Heart right ventricle (tissue), 16 donors: ENCODE measurements at regions not wholly inside any gene's neighbourhood (a gene's known extent, or its start where the extent isn't known, plus 50 kb on each side); places are given as distances from the start of the nearest gene placed in this dataset.

Experiments used
- ATAC-seq, 8 donors: fragments of 200-7000 bp; cut with Tn5 transposase; one replicate each; pipeline ENCODE4 v1.9.1; 2020; ENCODE audit warnings: mild to moderate bottlenecking in 8 of 8, moderate library complexity in 8 of 8, moderate number of reproducible peaks in 1 of 8
- DNase-seq, 2 donors: peaks; one replicate each; pipeline ENCODE4 v3.0.0-alpha.2; 2020
- H3K27ac ChIP-seq, 10 donors: fragments of 200-600 bp; sonication (generic) in 2 of 10; one replicate each; pipeline versions ENCODE4 v1.5.0 to v1.8.0; 2020 to 2022; ENCODE audit warnings: mild to moderate bottlenecking in 3 of 10
- H3K27me3 ChIP-seq, 7 donors: fragments of 200-600 bp; one replicate each; pipeline ENCODE4 v1.8.0; 2021 to 2022; ENCODE audit warnings: mild to moderate bottlenecking in 2 of 7
- H3K36me3 ChIP-seq, 9 donors: fragments of 200-600 bp; sonication (generic) in 1 of 9; one replicate each; pipeline versions ENCODE4 v1.5.0 to v1.8.0; 2020 to 2022; ENCODE audit warnings: mild to moderate bottlenecking in 2 of 9
- H3K4me1 ChIP-seq, 9 donors: fragments of 200-600 bp; sonication (generic) in 1 of 9; one replicate each; pipeline versions ENCODE4 v1.5.0 to v1.8.0; 2020 to 2022; ENCODE audit warnings: mild to moderate bottlenecking in 4 of 9
- H3K4me3 ChIP-seq, 10 donors: fragments of 200-600 bp; sonication (generic) in 2 of 10; one replicate each; pipeline versions ENCODE4 v1.5.0 to v1.8.0; 2020 to 2022; ENCODE audit warnings: mild to moderate bottlenecking in 7 of 10, moderate library complexity in 2 of 10
- H3K9me3 ChIP-seq, 11 donors: fragments of 200-600 bp in 10 of 11; sonication (generic) in 2 of 11; one replicate each; pipeline versions ENCODE4 v1.5.0 to v1.8.0; 2013 to 2022; ENCODE audit warnings: mild to moderate bottlenecking in 2 of 11, control low read depth in 1 of 11, moderate library complexity in 1 of 11
- CTCF ChIP-seq, 9 donors: fragments of 200-600 bp; sonication (generic) in 2 of 9; IDR thresholded peaks; one replicate each; pipeline versions ENCODE4 v1.5.0 to v1.8.0; 2021 to 2022; ENCODE audit warnings: antibody characterized with exemption in 9 of 9, mild to moderate bottlenecking in 5 of 9, moderate library complexity in 1 of 9
- WGBS, 2 donors: extraction: QIAGEN DNeasy Blood & Tissue Kit; methylation state at CpG; one replicate each; pipeline ENCODE4 v1.1.7; 2013; ENCODE audit warnings: inconsistent platforms in 1 of 2; 5-methylcytosine and 5-hydroxymethylcytosine counted together
- intact Hi-C, 10 donors: fragments of 100-400 bp; cut with DNase I; formaldehyde crosslinking; loops; one replicate each; pipeline versions ENCODE4 v1.11.1 to v1.14.2; 2022
- donor health status: Arrhythmogenic right ventricular cardiomyopathy.
- donor health status: ischemic (EF 13 %, LVEDD 7.1; RV severe dilation, severe dysfunction).
- donor health status: healthy with polysubstance abuse.
- donor health status: DM: no; HTN: yes; CAD: no.
- donor health status: DM: no; HTN: no; CAD: no.
- donor health status: ischemic (EF 25% LVEDD 6.9; RV normal size, moderate dysfunction).
- donor health status: ischemic (EF 25% LVEDD 5.7; RV mildly dilated, moderate dysfunction).
- donor health status: healthy.
- donor health status: DM: yes; HTN: yes; CAD: no.
- donor health status: Ischemic cardiomyopathy.
- donor health status: ischemic (EF 35%, LVEDD 5.7; RV mildly dilated, moderate dysfunction).
- donor health status: nonischemic (EF 11% LVEDD 7.7; RV severe dilation, severe dysfunction).
- donor health status: DM: yes; HTN: yes; CAD: no.
- donor health status: PGD.
- donor health status: ischemic (EF 29% LVEDD 5.4; RV normal size, mild dysfunction).
- donor health status: nonischemic (EF 23%, LVEDD 6.1; RV moderate dilation, normal function).

GRCh38 chr2:42113452-42113851 is 55.7 kb upstream of the EML4 start:
- H3K4me3 ChIP-seq, result no peak overlapping the region
- no peaks in the 10 kb centered on the region for H3K27me3 ChIP-seq
- TF ChIP-seq CTCF (IDR thresholded peaks at IDR 0.05), result no peak
- H3K27ac ChIP-seq, result no peak overlapping the region
- H3K36me3 ChIP-seq, result no peaks in the 10 kb centered on the region
- DNase-seq (no peak), ATAC-seq (no peak)
- 77 to 82% methylated on average over 6 of the region's 6 CpGs for WGBS, 2 donors
- intact Hi-C loops, result no loop called here
- no peaks in the 10 kb centered on the region for H3K9me3 ChIP-seq
- peaks cover 0 to 54% (median 17%) of the 10 kb centered on the region in 9 donors for H3K4me1 ChIP-seq

- no peak overlapping the region for H3K27ac ChIP-seq
- no peaks in the 10 kb centered on the region for H3K27me3 ChIP-seq
- peaks cover 0 to 55% (median 20%) of the 10 kb centered on the region in 9 donors for H3K4me1 ChIP-seq
- TF ChIP-seq CTCF (IDR thresholded peaks at IDR 0.05), result no peak
- DNase-seq (no peak), ATAC-seq (no peak)
- no peaks in the 10 kb centered on the region for H3K36me3 ChIP-seq
- 89 to 91% methylated on average over 5 of the region's 5 CpGs for WGBS, 2 donors
- intact Hi-C loops, result no loop called here
- H3K4me3 ChIP-seq, result no peak overlapping the region
- no peaks in the 10 kb centered on the region for H3K9me3 ChIP-seq
Observed at GRCh38 chr2:42114091-42114490, 55.1 kb upstream of the EML4 start.

- ATAC-seq, result no peak
- Histone ChIP-seq H3K9me3 (no peaks in the 10 kb centered on the region), H3K36me3 (no peaks in the 10 kb centered on the region), H3K4me1 (peaks cover 0 to 50% (median 20%) of the 10 kb centered on the region in 9 donors), H3K27ac (no peak overlapping the region), H3K27me3 (no peaks in the 10 kb centered on the region), H3K4me3 (no peak overlapping the region)
- 95% methylated on average over 4 of the region's 4 CpGs for WGBS, 2 donors
- TF ChIP-seq CTCF (IDR thresholded peaks at IDR 0.05), result no peak
- intact Hi-C loops, result no loop called here
- DNase-seq, result no peak
Observed at GRCh38 chr2:42115588-42115987, 53.6 kb upstream of the EML4 start.

GRCh38 chr2:42116195-42117181 is 52.7 kb upstream of the EML4 start:
- Histone ChIP-seq H3K36me3 (no peaks in the 10 kb centered on the region), H3K27ac (peak overlapping the region in 1 of 10 donors; percentile 75), H3K27me3 (no peaks in the 10 kb centered on the region), H3K4me3 (no peak overlapping the region), H3K4me1 (peaks cover 0 to 48% (median 20%) of the 10 kb centered on the region in 9 donors), H3K9me3 (peaks cover 0 to 4% (median 0%) of the 10 kb centered on the region in 11 donors)
- intact Hi-C loops, result no loop called here
- ATAC-seq (no peak), DNase-seq (no peak)
- WGBS, 2 donors, result 82 to 84% methylated on average over 5 of the region's 5 CpGs
- no peak for TF ChIP-seq CTCF (IDR thresholded peaks at IDR 0.05)
